Fibroblast of lung (primary cell): ENCODE measurements at regions not wholly inside any gene's neighbourhood (a gene's known extent, or its start where the extent isn't known, plus 50 kb on each side); places are given as distances from the start of the nearest gene placed in this dataset.

Experiments used
- EZH2 ChIP-seq: IDR thresholded peaks from 2 replicates; pipeline ENCODE4 v1.5.1; 2012; ENCODE audit warnings: low read length, control low read depth, mild to moderate bottlenecking; ENCODE audit errors: missing control alignments
- TF ChIP-seq, protein P1 (sequence below), 2 donors: IDR thresholded peaks in 1 of 2; conservative IDR thresholded peaks in 1 of 2; 1 replicate in 1 of 2; 2 replicates in 1 of 2; pipeline ENCODE4 v1.5.1; 2011 to 2012; ENCODE audit warnings: low read length in 2 of 2, control low read depth in 1 of 2, inconsistent platforms in 1 of 2, low read depth in 1 of 2, mild to moderate bottlenecking in 1 of 2

DNA sequence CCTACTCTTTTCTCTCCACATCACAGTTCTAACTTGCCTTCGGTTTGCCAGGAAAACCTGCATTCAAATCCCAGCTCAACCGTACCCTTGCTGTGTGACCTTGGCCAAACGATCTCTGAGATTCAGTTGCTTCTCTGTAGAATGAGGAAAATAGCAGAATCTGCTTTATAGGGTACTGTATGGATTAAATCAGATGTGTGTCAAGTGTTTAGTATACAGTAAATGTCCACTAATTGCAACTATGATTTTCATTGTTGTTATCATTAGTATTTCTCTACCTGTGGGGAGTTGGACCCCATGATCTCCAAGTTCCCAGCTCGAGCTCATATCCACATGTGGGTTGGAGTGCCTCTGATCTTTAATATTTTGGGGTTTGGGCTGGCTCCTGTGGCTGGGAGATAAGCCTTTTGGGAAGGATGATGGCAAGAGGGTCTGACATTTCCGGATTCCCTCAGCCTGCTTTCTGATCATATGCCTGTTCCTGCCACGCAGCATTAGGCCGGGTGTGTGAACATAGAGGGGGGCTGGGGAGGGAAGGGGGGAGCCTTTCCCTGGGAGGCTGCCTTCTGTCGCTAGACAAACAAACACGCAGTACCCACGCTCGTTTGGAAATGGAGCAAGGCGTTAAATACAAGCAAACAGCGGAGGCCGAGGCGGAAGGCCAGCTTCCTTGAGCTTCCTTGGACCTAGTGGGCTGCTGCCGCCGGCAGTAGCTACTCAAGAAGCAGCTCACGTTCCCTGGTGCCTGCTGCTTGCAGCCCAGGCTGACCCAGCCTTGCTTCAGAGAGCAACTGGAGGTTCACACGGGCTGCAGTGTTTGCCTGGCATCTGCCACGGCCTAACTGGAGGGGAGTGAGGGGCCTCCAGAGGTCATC lies 213.5 kb upstream of the LHX5 start:
- TF ChIP-seq, protein P1, sequence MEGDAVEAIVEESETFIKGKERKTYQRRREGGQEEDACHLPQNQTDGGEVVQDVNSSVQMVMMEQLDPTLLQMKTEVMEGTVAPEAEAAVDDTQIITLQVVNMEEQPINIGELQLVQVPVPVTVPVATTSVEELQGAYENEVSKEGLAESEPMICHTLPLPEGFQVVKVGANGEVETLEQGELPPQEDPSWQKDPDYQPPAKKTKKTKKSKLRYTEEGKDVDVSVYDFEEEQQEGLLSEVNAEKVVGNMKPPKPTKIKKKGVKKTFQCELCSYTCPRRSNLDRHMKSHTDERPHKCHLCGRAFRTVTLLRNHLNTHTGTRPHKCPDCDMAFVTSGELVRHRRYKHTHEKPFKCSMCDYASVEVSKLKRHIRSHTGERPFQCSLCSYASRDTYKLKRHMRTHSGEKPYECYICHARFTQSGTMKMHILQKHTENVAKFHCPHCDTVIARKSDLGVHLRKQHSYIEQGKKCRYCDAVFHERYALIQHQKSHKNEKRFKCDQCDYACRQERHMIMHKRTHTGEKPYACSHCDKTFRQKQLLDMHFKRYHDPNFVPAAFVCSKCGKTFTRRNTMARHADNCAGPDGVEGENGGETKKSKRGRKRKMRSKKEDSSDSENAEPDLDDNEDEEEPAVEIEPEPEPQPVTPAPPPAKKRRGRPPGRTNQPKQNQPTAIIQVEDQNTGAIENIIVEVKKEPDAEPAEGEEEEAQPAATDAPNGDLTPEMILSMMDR (conservative IDR thresholded peaks at IDR 0.05 in 1 of 2, IDR thresholded peaks at IDR 0.05 in 1 of 2; ENCODE audit: low read depth in 1 of 2, low read length in 2 of 2), result no peak
- no peak for TF ChIP-seq EZH2
